ENCODE measurements at regions not wholly inside any gene's neighbourhood (a gene's known extent, or its start where the extent isn't known, plus 50 kb on each side); places are given as distances from the start of the nearest gene placed in this dataset.

- no TSS peak for BruUV-seq (replicated peaks)
- POLR2A ChIA-PET = no interaction called here
- Histone ChIP-seq H3K4me1 (ENCODE audit: control insufficient read depth in 1 of 2, insufficient read depth in 2 of 2, low read length in 2 of 2) (no peaks in the 10 kb centered on the region), H3K27me3 (ENCODE audit: insufficient read depth, low read length) (no peaks in the 10 kb centered on the region), H3K4me3 (replicated peaks in 1 of 2; ENCODE audit: low read depth in 1 of 2, low read length in 2 of 2) (no peak overlapping the region), H3K9ac (ENCODE audit: low read length) (no peak overlapping the region), H3K9me3 (ENCODE audit: control insufficient read depth in 1 of 2, insufficient read depth in 1 of 2, low read depth in 1 of 2, low read length in 2 of 2) (no peaks in the 10 kb centered on the region), H2AFZ (ENCODE audit: low read depth, low read length, poor library complexity, severe bottlenecking) (no peak overlapping the region), H3K27ac (ENCODE audit: low read depth, low read length) (no peak overlapping the region), H3K9me2 (ENCODE audit: insufficient read depth) (no peaks in the 10 kb centered on the region), H3K79me2 (ENCODE audit: insufficient read depth, low read length) (no peaks in the 10 kb centered on the region), H4K20me1 (ENCODE audit: insufficient read depth) (no peaks in the 10 kb centered on the region), H3K36me3 (ENCODE audit: control insufficient read depth in 1 of 2, insufficient read depth in 2 of 2, low read length in 2 of 2) (no peaks in the 10 kb centered on the region), H3K4me2 (ENCODE audit: low read length) (no peak overlapping the region)
- RAD21 ChIA-PET (ENCODE audit: low non-redundant PET in 1 of 2, low total read pairs in 2 of 2, uncharacterized antibody in 2 of 2, unreplicated experiment in 2 of 2) = no interaction called here
- no peak for DNase-seq (ENCODE audit: low read depth, low spot score)
- intact Hi-C loops (cut with micrococcal nuclease) = no loop called here
- ATAC-seq = no peak
- TF ChIP-seq CBX3 (IDR thresholded peaks at IDR 0.05; ENCODE audit: low read depth) (no peak), EGR1 (IDR thresholded peaks at IDR 0.05; ENCODE audit: low read depth) (no peak), MAX (IDR thresholded peaks at IDR 0.05) (no peak), SIN3A (IDR thresholded peaks at IDR 0.05; ENCODE audit: low read depth) (no peak), JUND (IDR thresholded peaks at IDR 0.05) (no peak), TCF7L2 (IDR thresholded peaks at IDR 0.05; ENCODE audit: borderline replicate concordance, extremely low read depth, insufficient read depth, insufficient read length) (no peak), CEBPB (IDR thresholded peaks at IDR 0.05; ENCODE audit: low read depth) (no peak), SP1 (IDR thresholded peaks at IDR 0.05; ENCODE audit: low read depth) (no peak), EZH2phosphoT487 (IDR thresholded peaks at IDR 0.05; ENCODE audit: borderline replicate concordance) (no peak), POLR2AphosphoS5 (IDR thresholded peaks at IDR 0.05; ENCODE audit: low read depth, low read length) (no peak), CTCF (IDR thresholded peaks at IDR 0.05 in 2 of 3, conservative IDR thresholded peaks at IDR 0.05 in 1 of 3; ENCODE audit: borderline replicate concordance in 1 of 3, insufficient read depth in 1 of 3, low read depth in 2 of 3, low read length in 2 of 3) (no peak)
- CTCF ChIA-PET = no interaction called here
Measured at GRCh38 chr5:99694884-99695283, 766.1 kb upstream of the CHD1 start.
